NCI-H82 treated with DMSO at 0.1 percent for 48 hours (cell line): ENCODE measurements at regions not wholly inside any gene's neighbourhood (a gene's known extent, or its start where the extent isn't known, plus 50 kb on each side); places are given as distances from the start of the nearest gene placed in this dataset.

Experiments
- DNase-seq: peaks from one replicate; lab custom pipeline; 2025; ENCODE audit not compliant: unreplicated experiment; lab: John Stamatoyannopoulos, UW

- no peak for DNase-seq
Measured at GRCh38 chr1:193979219-193979618, 792.8 kb upstream of the B3GALT2 start.

- DNase-seq: no peak
Measured at GRCh38 chr1:193974286-193974798, 787.9 kb upstream of the B3GALT2 start.

GRCh38 chr1:193973428-193973827 is 787.0 kb upstream of the B3GALT2 start:
- DNase-seq: no peak

- DNase-seq: no peak
Measured at GRCh38 chr1:193971595-193971994, 785.2 kb upstream of the B3GALT2 start.

GRCh38 chr1:193960499-193960898 is 774.1 kb upstream of the B3GALT2 start:
- DNase-seq: no peak

GRCh38 chr1:193960040-193960439 is 773.6 kb upstream of the B3GALT2 start:
- DNase-seq: no peak

- DNase-seq: no peak
Measured at GRCh38 chr1:193957556-193958095, 771.2 kb upstream of the B3GALT2 start.

GRCh38 chr1:193952778-193953374 is 766.5 kb upstream of the B3GALT2 start:
- DNase-seq: no peak

GRCh38 chr1:193951984-193952383 is 765.6 kb upstream of the B3GALT2 start:
- no peak for DNase-seq

- no peak for DNase-seq
Measured at GRCh38 chr1:193944454-193944853, 758.0 kb upstream of the B3GALT2 start.

- DNase-seq: no peak
Measured at GRCh38 chr1:193940176-193940575, 753.8 kb upstream of the B3GALT2 start.

GRCh38 chr1:193939585-193939984 is 753.2 kb upstream of the B3GALT2 start:
- DNase-seq: no peak

GRCh38 chr1:193937308-193937707 is 750.9 kb upstream of the B3GALT2 start:
- no peak for DNase-seq

GRCh38 chr1:193932979-193933378 is 746.6 kb upstream of the B3GALT2 start:
- no peak for DNase-seq

- DNase-seq: no peak
Measured at GRCh38 chr1:193931356-193931755, 744.9 kb upstream of the B3GALT2 start.

GRCh38 chr1:193929374-193930033 is 743.1 kb upstream of the B3GALT2 start:
- no peak for DNase-seq

GRCh38 chr1:193927550-193927949 is 741.1 kb upstream of the B3GALT2 start:
- DNase-seq: no peak

GRCh38 chr1:193926956-193927355 is 740.5 kb upstream of the B3GALT2 start:
- no peak for DNase-seq

GRCh38 chr1:193919827-193920226 is 733.4 kb upstream of the B3GALT2 start:
- DNase-seq: no peak

- DNase-seq: no peak
Measured at GRCh38 chr1:193916452-193916851, 730.0 kb upstream of the B3GALT2 start.

GRCh38 chr1:193914871-193915270 is 728.5 kb upstream of the B3GALT2 start:
- DNase-seq: no peak

- no peak for DNase-seq
Measured at GRCh38 chr1:193909406-193910082, 723.1 kb upstream of the B3GALT2 start.
